Right atrium auricular region (tissue), 2 donors: ENCODE measurements at regions not wholly inside any gene's neighbourhood (a gene's known extent, or its start where the extent isn't known, plus 50 kb on each side); places are given as distances from the start of the nearest gene placed in this dataset.

ENCODE experiments used
- DNase-seq: peaks from one replicate; pipeline ENCODE4 v3.0.0-alpha.2; 2019; ENCODE audit warnings: low spot score
- H3K27ac ChIP-seq, 2 donors: fragments of 200-600 bp; sonication (generic); 1 replicate in 1 of 2; 2 replicates in 1 of 2; pipeline ENCODE4 v1.5.1; 2016 to 2019
- H3K27me3 ChIP-seq, 2 donors: fragments of 200-600 bp; sonication (generic); one replicate each; pipeline versions ENCODE4 v1.5.1 to v1.6.0; 2017 to 2019
- H3K36me3 ChIP-seq: fragments of 200-600 bp; sonication (generic); one replicate; pipeline ENCODE4 v1.5.1; 2016
- H3K4me1 ChIP-seq, 2 donors: fragments of 200-600 bp; sonication (generic); one replicate each; pipeline versions ENCODE4 v1.5.1 to v1.6.0; 2017 to 2019
- H3K4me3 ChIP-seq, 2 donors: fragments of 200-600 bp; sonication (generic); 1 replicate in 1 of 2; 2 replicates in 1 of 2; pipeline ENCODE4 v1.5.1; 2017 to 2019; ENCODE audit warnings: mild to moderate bottlenecking in 1 of 2, moderate library complexity in 1 of 2
- H3K9me3 ChIP-seq, 2 donors: fragments of 200-600 bp; sonication (generic); one replicate each; pipeline ENCODE4 v1.5.1; 2019
- CTCF ChIP-seq, 2 donors: fragments of 200-600 bp; sonication (generic); IDR thresholded peaks; one replicate each; pipeline ENCODE4 v1.5.1; 2019; ENCODE audit warnings: antibody characterized with exemption in 2 of 2

- Histone ChIP-seq H3K27me3 (no peaks in the 10 kb centered on the region), H3K4me3 (no peak overlapping the region)
- no peak for DNase-seq
These were observed 79.0 kb upstream of the TNC start for GRCh38 chr9:115196919-115197318.

GRCh38 chr9:115198001-115198400 is 80.0 kb upstream of the TNC start:
- no peaks in the 10 kb centered on the region for H3K9me3 ChIP-seq
- H3K4me1 ChIP-seq = no peaks in the 10 kb centered on the region
- no peak for DNase-seq
- no peaks in the 10 kb centered on the region for H3K36me3 ChIP-seq
- no peak overlapping the region for H3K27ac ChIP-seq
- no peaks in the 10 kb centered on the region for H3K27me3 ChIP-seq
- no peak for TF ChIP-seq CTCF (IDR thresholded peaks at IDR 0.05)
- H3K4me3 ChIP-seq = no peak overlapping the region

More at GRCh38 chr9:115196919-115197318, 79.0 kb upstream of the TNC start:
- Histone ChIP-seq H3K9me3 (no peaks in the 10 kb centered on the region), H3K27ac (no peak overlapping the region), H3K4me1 (no peaks in the 10 kb centered on the region), H3K36me3 (no peaks in the 10 kb centered on the region)
- TF ChIP-seq CTCF (IDR thresholded peaks at IDR 0.05) = no peak

DNA sequence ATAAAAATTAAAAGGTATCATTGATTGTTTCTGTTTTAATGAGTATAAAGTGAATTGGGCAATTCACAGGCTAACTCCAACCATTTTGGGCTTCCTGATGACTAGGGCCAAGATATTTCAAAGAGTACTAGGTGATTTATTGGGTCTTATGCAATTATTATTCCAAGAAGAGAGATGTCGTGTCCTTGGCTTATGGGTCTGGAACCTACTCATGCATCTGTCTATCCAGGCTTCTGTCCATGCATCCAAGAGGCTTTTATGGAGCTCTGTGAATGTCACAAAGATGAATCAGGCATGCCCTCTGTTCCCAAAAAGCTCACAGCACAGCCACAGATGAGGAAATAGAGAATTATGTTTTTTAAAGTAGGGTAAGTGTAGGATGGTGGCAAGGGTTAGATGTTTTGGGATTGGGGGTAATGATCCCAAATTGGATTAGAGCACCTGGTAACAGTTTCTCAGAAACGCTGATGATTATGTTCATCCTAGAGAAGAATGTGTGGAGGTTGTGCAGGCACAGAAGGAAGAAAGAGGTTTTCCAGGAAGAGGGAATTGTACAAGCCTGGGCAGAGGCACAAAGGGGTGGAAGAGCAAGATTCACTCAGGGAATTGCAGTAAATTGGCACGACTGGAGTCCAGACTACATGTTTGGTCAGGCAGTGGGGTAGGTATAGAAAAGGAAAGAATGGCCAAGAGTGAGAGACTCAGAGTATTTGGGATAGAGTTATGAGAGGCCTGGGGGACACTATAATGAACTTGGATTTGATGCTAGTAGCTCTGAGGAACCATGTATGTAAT is 83.0 kb upstream of the TNC start:
- no peak for DNase-seq
- Histone ChIP-seq H3K27ac (peak overlapping the region in 1 of 2 donors; percentile 15), H3K36me3 (no peaks in the 10 kb centered on the region), H3K4me1 (no peaks in the 10 kb centered on the region), H3K4me3 (no peak overlapping the region), H3K9me3 (no peaks in the 10 kb centered on the region), H3K27me3 (no peaks in the 10 kb centered on the region)
- TF ChIP-seq CTCF (IDR thresholded peaks at IDR 0.05) = no peak

GRCh38 chr9:115202181-115202580 is 84.2 kb upstream of the TNC start:
- Histone ChIP-seq H3K27ac (no peak overlapping the region), H3K36me3 (no peaks in the 10 kb centered on the region), H3K27me3 (no peaks in the 10 kb centered on the region), H3K4me1 (no peaks in the 10 kb centered on the region), H3K4me3 (no peak overlapping the region), H3K9me3 (no peaks in the 10 kb centered on the region)
- no peak for DNase-seq
- no peak for TF ChIP-seq CTCF (IDR thresholded peaks at IDR 0.05)

- Histone ChIP-seq H3K4me3 (no peak overlapping the region), H3K9me3 (no peaks in the 10 kb centered on the region), H3K4me1 (no peaks in the 10 kb centered on the region), H3K27ac (no peak overlapping the region), H3K36me3 (no peaks in the 10 kb centered on the region), H3K27me3 (no peaks in the 10 kb centered on the region)
- DNase-seq = no peak
- no peak for TF ChIP-seq CTCF (IDR thresholded peaks at IDR 0.05)
These were observed 85.2 kb upstream of the TNC start for GRCh38 chr9:115202960-115203751.
